ENCODE measurements at regions not wholly inside any gene's neighbourhood (a gene's known extent, or its start where the extent isn't known, plus 50 kb on each side); places are given as distances from the start of the nearest gene placed in this dataset.
"Not testable (repeated sequence)": the region's sequence is repeated elsewhere in the genome, so short reads cannot be mapped to it uniquely, and the experiment has no call there.

DNA sequence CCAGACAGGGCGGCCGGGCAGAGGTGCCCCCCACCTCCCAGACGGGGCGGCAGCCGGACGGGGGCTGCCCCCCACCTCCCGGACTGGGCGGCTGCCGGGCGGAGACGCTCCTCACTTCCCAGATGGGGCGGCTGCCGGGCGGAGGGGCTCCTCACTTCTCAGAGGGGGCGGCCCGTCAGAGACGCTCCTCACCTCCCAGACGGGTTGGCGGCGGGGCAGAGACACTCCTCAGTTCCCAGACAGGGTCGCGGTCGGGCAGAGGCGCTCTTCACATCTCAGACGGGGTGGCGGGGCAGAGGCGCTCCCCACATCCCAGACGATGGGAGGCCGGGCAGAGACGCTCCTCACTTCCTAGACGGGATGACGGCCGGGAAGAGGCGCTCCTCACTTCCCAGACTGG, 68.5 kb upstream of the GPC4 start:
- not testable (repeated sequence) for H3K36me3 ChIP-seq (ENCODE audit: insufficient read depth); DNase-seq (ENCODE audit: low spot score); H3K4me3 ChIP-seq; H3K27me3 ChIP-seq (ENCODE audit: insufficient read depth); H3F3A ChIP-seq (replicated peaks; ENCODE audit: low read depth); H3K4me3 Mint-ChIP-seq; ATAC-seq; H3K27ac Mint-ChIP-seq; H3K79me2 ChIP-seq (replicated peaks; ENCODE audit: insufficient read depth); H3K27me3 Mint-ChIP-seq (ENCODE audit: insufficient read depth, low read depth, poor library complexity); H3K4me1 Mint-ChIP-seq; H3K4me1 ChIP-seq (ENCODE audit: insufficient read depth); H4K20me1 ChIP-seq (replicated peaks; ENCODE audit: insufficient read depth); H3K9me2 ChIP-seq (ENCODE audit: insufficient read depth); H3K4me2 ChIP-seq; H3K27ac ChIP-seq (ENCODE audit: low read depth); H2AFZ ChIP-seq
- H3K36me3 Mint-ChIP-seq (ENCODE audit: low read depth) = peaks cover 13% of the 10 kb centered on the region
- peaks cover 19% of the 10 kb centered on the region for H3K9me3 Mint-ChIP-seq

DNA sequence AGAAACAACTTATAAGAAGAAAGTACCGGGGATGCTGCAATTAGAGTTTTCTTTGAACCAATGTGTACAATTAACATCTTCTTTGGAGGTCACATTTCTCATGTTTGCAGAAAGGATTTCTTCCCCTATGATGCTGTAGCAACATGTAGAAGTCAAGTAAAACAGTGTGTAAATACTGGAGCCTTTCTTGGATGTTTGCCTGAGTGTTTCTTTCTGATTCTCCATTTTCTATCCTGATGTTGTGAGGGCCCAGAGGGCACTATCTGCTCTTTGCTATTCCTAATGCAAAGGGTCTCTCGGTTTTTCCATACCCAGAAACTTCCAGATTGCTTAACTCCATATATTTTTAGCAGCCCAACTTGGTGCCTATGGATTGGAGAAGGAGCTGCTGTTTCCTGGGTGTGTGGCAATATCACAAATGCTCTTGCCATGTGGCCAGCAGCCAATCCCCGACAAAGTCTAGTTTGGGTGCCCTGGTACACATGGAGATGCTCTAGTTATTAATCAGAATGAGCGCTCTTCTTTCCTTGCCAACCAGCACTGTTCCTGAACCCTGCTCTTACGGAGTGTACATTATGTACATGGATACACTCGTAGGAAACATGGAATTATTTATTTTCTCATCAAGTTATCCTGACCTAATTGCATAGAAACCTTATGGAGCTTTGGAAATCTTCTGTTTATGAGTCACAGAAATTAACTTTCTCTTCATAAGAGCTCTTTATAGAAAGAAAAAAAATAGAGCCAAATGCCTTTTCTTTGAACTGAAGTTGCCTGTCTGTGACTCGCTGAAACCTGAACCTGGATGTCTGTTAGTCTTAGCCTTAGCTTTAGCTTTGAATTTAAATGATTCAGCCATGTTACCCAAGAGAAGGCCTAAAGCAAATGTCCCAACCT, 67.0 kb upstream of the GPC4 start:
- ATAC-seq (no peak), DNase-seq (ENCODE audit: low spot score) (no peak)
- Mint-ChIP-seq H3K36me3 (ENCODE audit: low read depth) (peaks cover 13% of the 10 kb centered on the region), H3K4me1 (no peaks in the 10 kb centered on the region), H3K9me3 (peaks cover 19% of the 10 kb centered on the region), H3K27ac (no peak overlapping the region), H3K4me3 (no peak overlapping the region), H3K27me3 (ENCODE audit: insufficient read depth, low read depth, poor library complexity) (peaks cover 6% of the 10 kb centered on the region)
- no peak overlapping the region for H3K4me3 ChIP-seq
- no peaks in the 10 kb centered on the region for H3K4me1 ChIP-seq (ENCODE audit: insufficient read depth)
- no peaks in the 10 kb centered on the region for H4K20me1 ChIP-seq (replicated peaks; ENCODE audit: insufficient read depth)
- no peak overlapping the region for H2AFZ ChIP-seq
- no peaks in the 10 kb centered on the region for H3K79me2 ChIP-seq (replicated peaks; ENCODE audit: insufficient read depth)
- H3K9me2 ChIP-seq (ENCODE audit: insufficient read depth) = no peaks in the 10 kb centered on the region
- no peak overlapping the region for H3K27ac ChIP-seq (ENCODE audit: low read depth)
- no peak overlapping the region for H3K4me2 ChIP-seq
- no peaks in the 10 kb centered on the region for H3K36me3 ChIP-seq (ENCODE audit: insufficient read depth)
- no peaks in the 10 kb centered on the region for H3K27me3 ChIP-seq (ENCODE audit: insufficient read depth)
- H3F3A ChIP-seq (replicated peaks; ENCODE audit: low read depth) = no peaks in the 10 kb centered on the region
- TF ChIP-seq NANOG (IDR thresholded peaks at IDR 0.05; ENCODE audit: borderline replicate concordance) (no peak), ZNF331 (CRISPR knock-in tag; IDR thresholded peaks at IDR 0.05; ENCODE audit: low read depth) (no peak), ZNF114 (CRISPR knock-in tag; IDR thresholded peaks at IDR 0.05) (no peak), STAT1 (IDR thresholded peaks at IDR 0.05; ENCODE audit: unreplicated experiment) (no peak), EZH2 (IDR thresholded peaks at IDR 0.05; ENCODE audit: low read depth, unreplicated experiment) (no peak), EZH2phosphoT487 (IDR thresholded peaks at IDR 0.05; ENCODE audit: unreplicated experiment) (no peak), CREB1 (CRISPR knock-in tag; IDR thresholded peaks at IDR 0.05; ENCODE audit: low read depth) (no peak), JUNB (IDR thresholded peaks at IDR 0.05; ENCODE audit: unreplicated experiment) (no peak), POLR2AphosphoS5 (IDR thresholded peaks at IDR 0.05; ENCODE audit: low read depth) (no peak)
- TF ChIP-seq, protein P1, sequence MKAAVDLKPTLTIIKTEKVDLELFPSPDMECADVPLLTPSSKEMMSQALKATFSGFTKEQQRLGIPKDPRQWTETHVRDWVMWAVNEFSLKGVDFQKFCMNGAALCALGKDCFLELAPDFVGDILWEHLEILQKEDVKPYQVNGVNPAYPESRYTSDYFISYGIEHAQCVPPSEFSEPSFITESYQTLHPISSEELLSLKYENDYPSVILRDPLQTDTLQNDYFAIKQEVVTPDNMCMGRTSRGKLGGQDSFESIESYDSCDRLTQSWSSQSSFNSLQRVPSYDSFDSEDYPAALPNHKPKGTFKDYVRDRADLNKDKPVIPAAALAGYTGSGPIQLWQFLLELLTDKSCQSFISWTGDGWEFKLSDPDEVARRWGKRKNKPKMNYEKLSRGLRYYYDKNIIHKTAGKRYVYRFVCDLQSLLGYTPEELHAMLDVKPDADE (IDR thresholded peaks at IDR 0.05) = no peak
- TF ChIP-seq, protein P2, sequence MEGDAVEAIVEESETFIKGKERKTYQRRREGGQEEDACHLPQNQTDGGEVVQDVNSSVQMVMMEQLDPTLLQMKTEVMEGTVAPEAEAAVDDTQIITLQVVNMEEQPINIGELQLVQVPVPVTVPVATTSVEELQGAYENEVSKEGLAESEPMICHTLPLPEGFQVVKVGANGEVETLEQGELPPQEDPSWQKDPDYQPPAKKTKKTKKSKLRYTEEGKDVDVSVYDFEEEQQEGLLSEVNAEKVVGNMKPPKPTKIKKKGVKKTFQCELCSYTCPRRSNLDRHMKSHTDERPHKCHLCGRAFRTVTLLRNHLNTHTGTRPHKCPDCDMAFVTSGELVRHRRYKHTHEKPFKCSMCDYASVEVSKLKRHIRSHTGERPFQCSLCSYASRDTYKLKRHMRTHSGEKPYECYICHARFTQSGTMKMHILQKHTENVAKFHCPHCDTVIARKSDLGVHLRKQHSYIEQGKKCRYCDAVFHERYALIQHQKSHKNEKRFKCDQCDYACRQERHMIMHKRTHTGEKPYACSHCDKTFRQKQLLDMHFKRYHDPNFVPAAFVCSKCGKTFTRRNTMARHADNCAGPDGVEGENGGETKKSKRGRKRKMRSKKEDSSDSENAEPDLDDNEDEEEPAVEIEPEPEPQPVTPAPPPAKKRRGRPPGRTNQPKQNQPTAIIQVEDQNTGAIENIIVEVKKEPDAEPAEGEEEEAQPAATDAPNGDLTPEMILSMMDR (conservative IDR thresholded peaks at IDR 0.05; ENCODE audit: low read depth in 2 of 2) = no peak
- TF ChIP-seq, protein P3, sequence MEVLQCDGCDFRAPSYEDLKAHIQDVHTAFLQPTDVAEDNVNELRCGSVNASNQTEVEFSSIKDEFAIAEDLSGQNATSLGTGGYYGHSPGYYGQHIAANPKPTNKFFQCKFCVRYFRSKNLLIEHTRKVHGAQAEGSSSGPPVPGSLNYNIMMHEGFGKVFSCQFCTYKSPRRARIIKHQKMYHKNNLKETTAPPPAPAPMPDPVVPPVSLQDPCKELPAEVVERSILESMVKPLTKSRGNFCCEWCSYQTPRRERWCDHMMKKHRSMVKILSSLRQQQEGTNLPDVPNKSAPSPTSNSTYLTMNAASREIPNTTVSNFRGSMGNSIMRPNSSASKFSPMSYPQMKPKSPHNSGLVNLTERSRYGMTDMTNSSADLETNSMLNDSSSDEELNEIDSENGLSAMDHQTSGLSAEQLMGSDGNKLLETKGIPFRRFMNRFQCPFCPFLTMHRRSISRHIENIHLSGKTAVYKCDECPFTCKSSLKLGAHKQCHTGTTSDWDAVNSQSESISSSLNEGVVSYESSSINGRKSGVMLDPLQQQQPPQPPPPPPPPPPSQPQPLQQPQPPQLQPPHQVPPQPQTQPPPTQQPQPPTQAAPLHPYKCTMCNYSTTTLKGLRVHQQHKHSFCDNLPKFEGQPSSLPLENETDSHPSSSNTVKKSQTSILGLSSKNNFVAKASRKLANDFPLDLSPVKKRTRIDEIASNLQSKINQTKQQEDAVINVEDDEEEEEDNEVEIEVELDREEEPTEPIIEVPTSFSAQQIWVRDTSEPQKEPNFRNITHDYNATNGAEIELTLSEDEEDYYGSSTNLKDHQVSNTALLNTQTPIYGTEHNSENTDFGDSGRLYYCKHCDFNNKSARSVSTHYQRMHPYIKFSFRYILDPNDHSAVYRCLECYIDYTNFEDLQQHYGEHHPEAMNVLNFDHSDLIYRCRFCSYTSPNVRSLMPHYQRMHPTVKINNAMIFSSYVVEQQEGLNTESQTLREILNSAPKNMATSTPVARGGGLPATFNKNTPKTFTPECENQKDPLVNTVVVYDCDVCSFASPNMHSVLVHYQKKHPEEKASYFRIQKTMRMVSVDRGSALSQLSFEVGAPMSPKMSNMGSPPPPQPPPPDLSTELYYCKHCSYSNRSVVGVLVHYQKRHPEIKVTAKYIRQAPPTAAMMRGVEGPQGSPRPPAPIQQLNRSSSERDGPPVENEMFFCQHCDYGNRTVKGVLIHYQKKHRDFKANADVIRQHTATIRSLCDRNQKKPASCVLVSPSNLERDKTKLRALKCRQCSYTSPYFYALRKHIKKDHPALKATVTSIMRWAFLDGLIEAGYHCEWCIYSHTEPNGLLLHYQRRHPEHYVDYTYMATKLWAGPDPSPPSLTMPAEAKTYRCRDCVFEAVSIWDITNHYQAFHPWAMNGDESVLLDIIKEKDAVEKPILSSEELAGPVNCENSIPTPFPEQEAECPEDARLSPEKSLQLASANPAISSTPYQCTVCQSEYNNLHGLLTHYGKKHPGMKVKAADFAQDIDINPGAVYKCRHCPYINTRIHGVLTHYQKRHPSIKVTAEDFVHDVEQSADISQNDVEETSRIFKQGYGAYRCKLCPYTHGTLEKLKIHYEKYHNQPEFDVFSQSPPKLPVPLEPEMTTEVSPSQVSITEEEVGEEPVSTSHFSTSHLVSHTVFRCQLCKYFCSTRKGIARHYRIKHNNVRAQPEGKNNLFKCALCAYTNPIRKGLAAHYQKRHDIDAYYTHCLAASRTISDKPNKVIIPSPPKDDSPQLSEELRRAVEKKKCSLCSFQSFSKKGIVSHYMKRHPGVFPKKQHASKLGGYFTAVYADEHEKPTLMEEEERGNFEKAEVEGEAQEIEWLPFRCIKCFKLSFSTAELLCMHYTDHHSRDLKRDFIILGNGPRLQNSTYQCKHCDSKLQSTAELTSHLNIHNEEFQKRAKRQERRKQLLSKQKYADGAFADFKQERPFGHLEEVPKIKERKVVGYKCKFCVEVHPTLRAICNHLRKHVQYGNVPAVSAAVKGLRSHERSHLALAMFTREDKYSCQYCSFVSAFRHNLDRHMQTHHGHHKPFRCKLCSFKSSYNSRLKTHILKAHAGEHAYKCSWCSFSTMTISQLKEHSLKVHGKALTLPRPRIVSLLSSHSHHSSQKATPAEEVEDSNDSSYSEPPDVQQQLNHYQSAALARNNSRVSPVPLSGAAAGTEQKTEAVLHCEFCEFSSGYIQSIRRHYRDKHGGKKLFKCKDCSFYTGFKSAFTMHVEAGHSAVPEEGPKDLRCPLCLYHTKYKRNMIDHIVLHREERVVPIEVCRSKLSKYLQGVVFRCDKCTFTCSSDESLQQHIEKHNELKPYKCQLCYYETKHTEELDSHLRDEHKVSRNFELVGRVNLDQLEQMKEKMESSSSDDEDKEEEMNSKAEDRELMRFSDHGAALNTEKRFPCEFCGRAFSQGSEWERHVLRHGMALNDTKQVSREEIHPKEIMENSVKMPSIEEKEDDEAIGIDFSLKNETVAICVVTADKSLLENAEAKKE (CRISPR knock-in tag; IDR thresholded peaks at IDR 0.05) = no peak
